Hepatocyte (in vitro differentiated cells): ENCODE measurements at regions not wholly inside any gene's neighbourhood (a gene's known extent, or its start where the extent isn't known, plus 50 kb on each side); places are given as distances from the start of the nearest gene placed in this dataset.

Experiments
- EZH2 ChIP-seq: fragments of 200-600 bp; sonication (generic); IDR thresholded peaks from 2 replicates; pipeline ENCODE4 v1.6.1; 2016; ENCODE audit warnings: antibody characterized with exemption, mild to moderate bottlenecking, borderline replicate concordance
- EZH2phosphoT487 ChIP-seq: fragments of 200-600 bp; sonication (generic); IDR thresholded peaks from one replicate; pipeline ENCODE4 v1.6.1; 2018; ENCODE audit warnings: antibody characterized with exemption, mild to moderate bottlenecking, low read depth, moderate library complexity; ENCODE audit not compliant: unreplicated experiment, severe bottlenecking
- TF ChIP-seq, protein P1 (sequence below): fragments of 200-600 bp; sonication (generic); IDR thresholded peaks from 2 replicates; pipeline ENCODE4 v1.5.1; 2016; ENCODE audit warnings: antibody characterized with exemption, mild to moderate bottlenecking; ENCODE audit not compliant: poor library complexity

DNA sequence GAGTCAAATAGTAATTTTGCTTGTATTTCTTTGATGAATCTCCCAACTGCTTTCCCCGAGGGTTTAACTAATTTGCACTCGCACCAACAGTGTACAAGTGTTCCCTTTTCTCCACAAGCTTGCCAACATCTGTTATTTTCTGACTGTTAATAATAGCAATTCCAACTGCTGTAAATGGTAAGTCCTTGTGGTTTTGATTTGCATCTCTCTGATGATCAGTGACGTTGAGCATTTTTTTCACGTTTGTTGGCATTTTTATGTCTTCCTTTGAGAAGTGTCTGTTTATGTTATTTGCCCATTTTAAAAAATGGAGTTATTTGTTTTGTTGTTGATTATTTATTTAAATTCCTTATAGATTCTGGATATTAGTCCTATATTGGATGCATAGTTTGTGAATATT is 399.8 kb upstream of the MAN1A1 start:
- TF ChIP-seq EZH2 (no peak), EZH2phosphoT487 (no peak)
- TF ChIP-seq, protein P1, sequence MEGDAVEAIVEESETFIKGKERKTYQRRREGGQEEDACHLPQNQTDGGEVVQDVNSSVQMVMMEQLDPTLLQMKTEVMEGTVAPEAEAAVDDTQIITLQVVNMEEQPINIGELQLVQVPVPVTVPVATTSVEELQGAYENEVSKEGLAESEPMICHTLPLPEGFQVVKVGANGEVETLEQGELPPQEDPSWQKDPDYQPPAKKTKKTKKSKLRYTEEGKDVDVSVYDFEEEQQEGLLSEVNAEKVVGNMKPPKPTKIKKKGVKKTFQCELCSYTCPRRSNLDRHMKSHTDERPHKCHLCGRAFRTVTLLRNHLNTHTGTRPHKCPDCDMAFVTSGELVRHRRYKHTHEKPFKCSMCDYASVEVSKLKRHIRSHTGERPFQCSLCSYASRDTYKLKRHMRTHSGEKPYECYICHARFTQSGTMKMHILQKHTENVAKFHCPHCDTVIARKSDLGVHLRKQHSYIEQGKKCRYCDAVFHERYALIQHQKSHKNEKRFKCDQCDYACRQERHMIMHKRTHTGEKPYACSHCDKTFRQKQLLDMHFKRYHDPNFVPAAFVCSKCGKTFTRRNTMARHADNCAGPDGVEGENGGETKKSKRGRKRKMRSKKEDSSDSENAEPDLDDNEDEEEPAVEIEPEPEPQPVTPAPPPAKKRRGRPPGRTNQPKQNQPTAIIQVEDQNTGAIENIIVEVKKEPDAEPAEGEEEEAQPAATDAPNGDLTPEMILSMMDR: no peak
